ENCODE measurements at regions not wholly inside any gene's neighbourhood (a gene's known extent, or its start where the extent isn't known, plus 50 kb on each side); places are given as distances from the start of the nearest gene placed in this dataset.

DNA sequence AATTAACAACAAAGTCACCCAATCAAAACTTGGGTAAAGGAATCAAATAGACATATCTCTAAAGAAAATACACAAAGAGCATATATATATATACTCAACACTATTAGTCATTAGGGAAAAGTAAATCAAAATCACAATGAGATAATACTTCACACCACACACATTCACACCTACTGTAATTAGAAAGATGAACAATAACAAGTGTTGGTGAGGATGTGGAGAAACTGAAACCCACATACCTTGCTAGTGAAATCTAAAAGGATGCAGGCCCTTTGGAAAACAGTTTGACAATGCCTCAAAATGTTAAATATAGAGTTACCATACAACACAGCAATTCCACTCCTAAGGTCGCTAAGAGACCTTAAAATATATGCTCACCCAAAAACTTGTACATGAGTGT lies 177.1 kb downstream of the ANKRD60 start:
- Histone ChIP-seq H2BK12ac (ENCODE audit: insufficient read length, low read depth, low read length) (no peak overlapping the region), H3T11ph (ENCODE audit: low read length) (no peak overlapping the region), H3K27ac (ENCODE audit: insufficient read length, low read depth, low read length) (no peak overlapping the region), H2AFZ (ENCODE audit: low read length) (no peak overlapping the region), H3K14ac (ENCODE audit: insufficient read depth, low read length) (no peak overlapping the region), H2BK20ac (ENCODE audit: low read depth, low read length, poor library complexity, severe bottlenecking) (no peak overlapping the region), H4K8ac (replicated peaks; ENCODE audit: insufficient read length, low read depth, low read length) (no peak overlapping the region), H4K91ac (ENCODE audit: insufficient read length, low read depth, low read length) (no peak overlapping the region), H2BK15ac (ENCODE audit: low read depth, low read length) (no peak overlapping the region), H2AK5ac (ENCODE audit: insufficient read length, low read length) (no peak overlapping the region), H3K18ac (ENCODE audit: insufficient read length, low read depth, low read length) (no peak overlapping the region), H3K9me3 (ENCODE audit: control insufficient read depth, low read depth, low read length) (no peaks in the 10 kb centered on the region), H3K23me2 (ENCODE audit: insufficient read length, low read depth, low read length, poor library complexity, severe bottlenecking) (no peaks in the 10 kb centered on the region), H4K5ac (ENCODE audit: insufficient read length, low read depth, low read length) (no peak overlapping the region), H4K20me1 (ENCODE audit: control insufficient read depth, insufficient read depth, insufficient read length) (no peaks in the 10 kb centered on the region), H3K9ac (ENCODE audit: extremely low read depth, insufficient read length, low read length) (no peak overlapping the region), H3K4ac (ENCODE audit: low read depth, low read length) (no peak overlapping the region), H3K79me2 (ENCODE audit: insufficient read depth, low read length) (no peaks in the 10 kb centered on the region), H3K4me2 (ENCODE audit: insufficient read depth, insufficient read length, low read length) (no peak overlapping the region), H3K79me1 (ENCODE audit: insufficient read depth, low read depth, low read length, poor library complexity, severe bottlenecking) (no peaks in the 10 kb centered on the region), H3K4me1 (ENCODE audit: insufficient read depth, low read length) (no peaks in the 10 kb centered on the region), H2BK120ac (ENCODE audit: low read depth, low read length, poor library complexity, severe bottlenecking) (no peak overlapping the region), H3K56ac (ENCODE audit: insufficient read length, low read depth, low read length) (no peak overlapping the region), H2BK5ac (ENCODE audit: insufficient read length, low read length) (no peak overlapping the region), H3K27me3 (ENCODE audit: insufficient read depth, low read length) (no peaks in the 10 kb centered on the region), H3K23ac (ENCODE audit: insufficient read length, low read depth, low read length) (no peak overlapping the region)
- Mint-ChIP-seq H3K4me3 (no peak overlapping the region), H3K36me3 (ENCODE audit: insufficient read depth in 1 of 3, low read depth in 3 of 3) (peaks cover 0 to 5% (median 0%) of the 10 kb centered on the region in 3 experiments; a peak in 3 of 7 replicates), H3K9me3 (peaks cover 11% of the 10 kb centered on the region in 2 experiments), H3K27me3 (ENCODE audit: low read depth) (peaks cover 4% of the 10 kb centered on the region; the same call in 1 of the 2 replicates), H3K4me1 (peaks cover 23 to 27% of the 10 kb centered on the region in 2 experiments), H3K27ac (no peak overlapping the region)
- TF ChIP-seq, protein P1, sequence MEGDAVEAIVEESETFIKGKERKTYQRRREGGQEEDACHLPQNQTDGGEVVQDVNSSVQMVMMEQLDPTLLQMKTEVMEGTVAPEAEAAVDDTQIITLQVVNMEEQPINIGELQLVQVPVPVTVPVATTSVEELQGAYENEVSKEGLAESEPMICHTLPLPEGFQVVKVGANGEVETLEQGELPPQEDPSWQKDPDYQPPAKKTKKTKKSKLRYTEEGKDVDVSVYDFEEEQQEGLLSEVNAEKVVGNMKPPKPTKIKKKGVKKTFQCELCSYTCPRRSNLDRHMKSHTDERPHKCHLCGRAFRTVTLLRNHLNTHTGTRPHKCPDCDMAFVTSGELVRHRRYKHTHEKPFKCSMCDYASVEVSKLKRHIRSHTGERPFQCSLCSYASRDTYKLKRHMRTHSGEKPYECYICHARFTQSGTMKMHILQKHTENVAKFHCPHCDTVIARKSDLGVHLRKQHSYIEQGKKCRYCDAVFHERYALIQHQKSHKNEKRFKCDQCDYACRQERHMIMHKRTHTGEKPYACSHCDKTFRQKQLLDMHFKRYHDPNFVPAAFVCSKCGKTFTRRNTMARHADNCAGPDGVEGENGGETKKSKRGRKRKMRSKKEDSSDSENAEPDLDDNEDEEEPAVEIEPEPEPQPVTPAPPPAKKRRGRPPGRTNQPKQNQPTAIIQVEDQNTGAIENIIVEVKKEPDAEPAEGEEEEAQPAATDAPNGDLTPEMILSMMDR (conservative IDR thresholded peaks at IDR 0.05), result no peak
- DNase-seq, result no peak
- no CpG with 5 or more reads among the region's 1 CpG for WGBS (ENCODE audit: extremely low coverage, insufficient read length, low lambda C conversion rate)
